T-helper 1 cell treated with Interleukin-12 subunit alpha and Interleukin-12 subunit beta and Interleukin-4 antibody, amounts not matched to agents 30 μg/mL and 1 μg/mL, for 36 hours (primary cell): ENCODE measurements at regions not wholly inside any gene's neighbourhood (a gene's known extent, or its start where the extent isn't known, plus 50 kb on each side); places are given as distances from the start of the nearest gene placed in this dataset.

Experiments used
- H3K27ac Mint-ChIP-seq: one replicate; pipeline ENCODE4 v1.8.0; 2021; ENCODE audit warnings: mild to moderate bottlenecking, mixed read lengths
- H3K27me3 Mint-ChIP-seq: one replicate; pipeline ENCODE4 v1.8.0; 2021; ENCODE audit warnings: low read depth, mixed read lengths
- H3K36me3 Mint-ChIP-seq: one replicate; pipeline ENCODE4 v1.8.0; 2021; ENCODE audit warnings: low read depth, mixed read lengths
- H3K4me1 Mint-ChIP-seq: one replicate; pipeline ENCODE4 v1.8.0; 2021; ENCODE audit warnings: low read depth, mixed read lengths
- H3K4me3 Mint-ChIP-seq: one replicate; pipeline ENCODE4 v1.8.0; 2021; ENCODE audit warnings: mild to moderate bottlenecking, moderate library complexity, mixed read lengths
- H3K9me3 Mint-ChIP-seq: one replicate; pipeline ENCODE4 v1.8.0; 2021; ENCODE audit warnings: mixed read lengths

DNA sequence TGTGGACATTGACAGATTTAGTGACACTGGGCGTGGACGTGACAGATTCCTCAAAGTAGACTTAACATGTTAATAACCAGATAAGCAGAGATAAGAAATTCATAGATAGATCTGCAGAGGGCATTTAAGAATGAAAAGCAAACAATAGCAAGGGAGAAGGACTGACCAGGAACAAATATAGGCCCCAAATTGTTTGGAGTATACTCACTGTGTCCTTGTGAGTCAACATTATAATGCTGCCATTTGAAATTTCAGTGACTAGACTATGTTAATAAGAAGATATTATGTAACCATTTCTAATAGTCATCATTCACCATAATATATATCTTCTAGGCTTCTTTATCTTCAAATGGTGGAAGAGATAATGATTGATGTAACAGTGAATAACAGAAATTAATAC, 78.1 kb upstream of the SLC38A11 start:
- Mint-ChIP-seq H3K27ac (no peak overlapping the region), H3K4me3 (no peak overlapping the region), H3K9me3 (no peaks in the 10 kb centered on the region), H3K36me3 (no peaks in the 10 kb centered on the region), H3K27me3 (no peaks in the 10 kb centered on the region), H3K4me1 (no peaks in the 10 kb centered on the region)

GRCh38 chr2:165032559-165032958, 77.2 kb upstream of the SLC38A11 start:
- H3K4me1 Mint-ChIP-seq, result no peaks in the 10 kb centered on the region
- H3K27me3 Mint-ChIP-seq, result no peaks in the 10 kb centered on the region
- H3K9me3 Mint-ChIP-seq, result no peaks in the 10 kb centered on the region
- no peak overlapping the region for H3K4me3 Mint-ChIP-seq
- H3K27ac Mint-ChIP-seq, result no peak overlapping the region
- no peaks in the 10 kb centered on the region for H3K36me3 Mint-ChIP-seq

- Mint-ChIP-seq H3K4me1 (no peaks in the 10 kb centered on the region), H3K27ac (no peak overlapping the region), H3K9me3 (no peaks in the 10 kb centered on the region), H3K4me3 (no peak overlapping the region), H3K27me3 (no peaks in the 10 kb centered on the region), H3K36me3 (no peaks in the 10 kb centered on the region)
Observed at GRCh38 chr2:165024199-165024598, 68.9 kb upstream of the SLC38A11 start.

DNA sequence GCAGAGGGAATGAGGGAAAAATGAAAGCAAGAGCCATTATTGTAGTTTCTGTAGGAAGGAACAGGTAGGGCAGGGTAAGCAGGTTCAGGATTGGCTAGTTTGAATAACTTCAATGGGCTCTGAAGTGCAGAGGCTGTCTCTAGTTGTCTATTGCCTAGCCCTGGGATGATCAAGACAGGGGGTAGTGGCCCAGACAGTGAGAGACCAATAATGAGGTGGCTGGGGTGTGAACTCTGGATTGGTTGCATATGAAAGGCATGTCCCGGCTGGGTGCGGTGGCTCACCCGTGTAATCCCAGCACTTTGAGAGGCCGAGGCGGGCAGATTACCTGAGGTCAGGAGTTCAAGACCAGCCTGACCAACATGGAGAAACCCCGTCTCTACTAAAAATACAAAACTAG, 67.5 kb upstream of the SLC38A11 start:
- H3K4me1 Mint-ChIP-seq, result no peaks in the 10 kb centered on the region
- H3K9me3 Mint-ChIP-seq, result no peaks in the 10 kb centered on the region
- H3K4me3 Mint-ChIP-seq, result no peak overlapping the region
- no peak overlapping the region for H3K27ac Mint-ChIP-seq
- no peaks in the 10 kb centered on the region for H3K27me3 Mint-ChIP-seq
- H3K36me3 Mint-ChIP-seq, result no peaks in the 10 kb centered on the region

GRCh38 chr2:165017966-165018596, 62.8 kb upstream of the SLC38A11 start:
- no peak overlapping the region for H3K4me3 Mint-ChIP-seq
- H3K9me3 Mint-ChIP-seq, result no peaks in the 10 kb centered on the region
- no peaks in the 10 kb centered on the region for H3K36me3 Mint-ChIP-seq
- no peak overlapping the region for H3K27ac Mint-ChIP-seq
- H3K27me3 Mint-ChIP-seq, result peaks cover 13% of the 10 kb centered on the region
- H3K4me1 Mint-ChIP-seq, result no peaks in the 10 kb centered on the region

DNA sequence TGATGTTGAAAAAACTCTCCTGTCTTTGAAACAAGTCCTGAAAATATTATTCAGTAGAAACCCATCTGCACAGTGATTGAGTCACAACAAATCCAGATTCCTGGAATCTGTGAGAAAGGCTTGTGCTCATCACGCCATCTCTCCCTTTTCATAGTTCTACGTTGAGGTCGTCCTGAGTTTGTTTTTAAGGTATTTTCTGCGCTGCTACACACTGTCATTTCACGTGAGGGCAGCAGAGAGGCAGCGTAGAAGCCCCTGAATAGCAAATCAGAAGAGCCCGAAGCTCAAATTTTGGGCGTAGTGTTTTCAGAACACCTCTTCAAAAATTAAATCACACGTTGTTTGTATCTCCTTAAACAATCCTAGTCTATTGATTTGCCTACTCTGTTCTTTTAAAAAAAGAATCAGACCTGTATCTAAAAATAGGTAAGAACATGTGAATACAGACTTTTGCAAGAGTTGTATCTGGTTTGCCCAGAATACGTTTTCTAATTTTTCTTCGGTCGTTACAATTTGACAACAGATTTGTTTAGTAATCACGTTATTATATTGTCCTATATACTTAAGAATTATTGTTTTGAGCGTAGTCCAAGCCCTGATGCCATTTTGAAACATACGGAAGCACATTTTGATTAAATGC, 61.6 kb upstream of the SLC38A11 start:
- Mint-ChIP-seq H3K27ac (no peak overlapping the region), H3K4me3 (no peak overlapping the region), H3K9me3 (no peaks in the 10 kb centered on the region), H3K27me3 (peaks cover 13% of the 10 kb centered on the region), H3K36me3 (no peaks in the 10 kb centered on the region), H3K4me1 (no peaks in the 10 kb centered on the region)

GRCh38 chr2:165015052-165015642, 59.8 kb upstream of the SLC38A11 start:
- Mint-ChIP-seq H3K36me3 (no peaks in the 10 kb centered on the region), H3K27ac (no peak overlapping the region)

DNA sequence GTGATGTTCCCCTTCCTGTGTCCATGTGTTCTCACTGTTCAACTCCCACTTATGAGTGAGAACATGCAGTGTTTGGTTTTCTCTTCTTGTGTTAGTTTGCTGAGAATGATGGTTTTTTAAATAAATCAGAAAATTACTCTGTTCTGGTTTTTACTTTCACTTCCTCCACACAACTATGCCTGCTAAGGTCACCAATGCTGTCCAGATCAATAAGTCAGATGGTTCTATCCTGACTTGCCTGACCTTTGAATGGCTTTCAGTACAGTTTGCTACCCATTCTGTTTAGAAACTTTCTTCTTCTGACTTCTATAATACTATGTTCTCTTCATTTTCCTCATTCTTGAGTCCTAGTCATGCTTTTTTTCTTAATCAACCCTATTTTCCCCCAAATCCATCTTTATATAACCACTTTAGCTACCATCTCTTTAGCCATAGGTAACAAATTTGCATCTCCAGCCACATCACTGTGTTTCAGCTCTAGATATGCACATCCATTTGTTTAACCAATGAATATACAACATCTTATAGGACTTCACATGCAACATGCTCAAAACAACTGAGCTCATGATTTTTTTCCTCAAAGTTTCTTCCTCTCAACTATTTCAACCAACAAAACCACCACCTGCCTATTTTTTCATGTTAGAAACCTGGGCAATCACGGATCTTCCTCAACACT, 58.8 kb upstream of the SLC38A11 start:
- H3K36me3 Mint-ChIP-seq, result no peaks in the 10 kb centered on the region
- H3K4me3 Mint-ChIP-seq, result no peak overlapping the region
- H3K9me3 Mint-ChIP-seq, result no peaks in the 10 kb centered on the region
- peak overlapping the region; percentile 17 for H3K27ac Mint-ChIP-seq
- H3K27me3 Mint-ChIP-seq, result peaks cover 13% of the 10 kb centered on the region
- H3K4me1 Mint-ChIP-seq, result no peaks in the 10 kb centered on the region

More at GRCh38 chr2:165015052-165015642, 59.8 kb upstream of the SLC38A11 start:
- H3K9me3 Mint-ChIP-seq, result no peaks in the 10 kb centered on the region
- no peak overlapping the region for H3K4me3 Mint-ChIP-seq
- no peaks in the 10 kb centered on the region for H3K4me1 Mint-ChIP-seq
- peaks cover 13% of the 10 kb centered on the region for H3K27me3 Mint-ChIP-seq

DNA sequence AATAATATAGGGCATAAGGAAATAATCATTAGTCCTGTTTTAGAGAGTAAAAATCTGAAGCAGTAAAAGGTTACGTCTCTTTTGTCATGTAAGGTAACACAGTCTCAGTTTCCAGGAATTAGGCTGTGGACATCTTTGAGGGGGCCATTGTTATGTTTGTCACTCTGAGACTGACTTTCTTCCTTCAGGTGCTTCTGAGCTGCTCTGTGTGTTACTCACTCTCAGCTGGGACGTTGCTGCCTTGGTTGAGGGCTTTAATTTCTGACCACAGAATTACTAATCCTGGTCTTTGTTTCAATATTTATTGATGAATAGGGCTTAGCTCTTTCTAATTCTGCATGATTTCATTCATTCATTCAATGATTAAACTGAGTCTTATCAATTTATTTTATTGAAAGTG, 55.9 kb upstream of the SLC38A11 start:
- no peaks in the 10 kb centered on the region for H3K9me3 Mint-ChIP-seq
- no peak overlapping the region for H3K27ac Mint-ChIP-seq
- H3K4me3 Mint-ChIP-seq, result no peak overlapping the region
- no peaks in the 10 kb centered on the region for H3K4me1 Mint-ChIP-seq
- H3K36me3 Mint-ChIP-seq, result no peaks in the 10 kb centered on the region
- H3K27me3 Mint-ChIP-seq, result peaks cover 17% of the 10 kb centered on the region

DNA sequence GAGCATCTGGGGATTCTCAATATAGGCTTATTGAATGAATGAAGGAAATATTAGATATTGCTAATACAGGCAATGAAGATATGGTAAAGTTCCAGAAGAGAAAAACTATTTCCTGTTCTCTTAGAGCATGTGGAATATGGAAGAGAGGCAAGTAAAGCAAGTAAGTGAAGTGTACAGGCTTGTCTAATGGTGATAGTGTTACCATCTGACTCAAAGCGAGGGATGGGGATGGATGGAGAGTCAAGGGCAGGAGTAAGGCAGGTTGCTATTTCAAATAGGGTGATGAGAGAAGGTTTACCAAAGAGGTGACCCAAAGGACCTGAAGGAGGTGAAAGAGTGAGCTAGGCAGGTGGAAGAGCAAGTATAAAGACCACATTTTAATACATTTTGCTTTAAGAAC, 55.2 kb upstream of the SLC38A11 start:
- no peaks in the 10 kb centered on the region for H3K4me1 Mint-ChIP-seq
- no peaks in the 10 kb centered on the region for H3K36me3 Mint-ChIP-seq
- H3K27me3 Mint-ChIP-seq, result peaks cover 17% of the 10 kb centered on the region
- H3K9me3 Mint-ChIP-seq, result no peaks in the 10 kb centered on the region
- no peak overlapping the region for H3K27ac Mint-ChIP-seq
- H3K4me3 Mint-ChIP-seq, result no peak overlapping the region

DNA sequence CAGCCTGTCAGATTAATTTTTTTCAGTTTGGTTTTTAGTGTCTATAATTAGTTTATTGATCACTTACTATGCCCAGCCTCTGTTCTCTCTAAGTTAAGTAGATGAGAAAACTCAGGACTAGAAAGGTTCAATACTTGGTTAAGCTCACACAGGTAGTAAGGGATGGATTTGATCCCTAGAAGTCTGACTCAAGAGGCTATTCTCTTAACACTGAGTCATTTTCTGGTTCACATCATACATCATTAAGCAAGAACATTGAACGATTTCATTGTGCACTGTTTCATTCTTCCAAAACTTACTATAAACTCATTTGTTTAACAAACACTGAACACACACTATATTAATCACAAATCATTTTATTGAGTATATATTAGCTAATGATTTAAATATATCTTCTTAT, 54.1 kb upstream of the SLC38A11 start:
- no peak overlapping the region for H3K27ac Mint-ChIP-seq
- H3K4me1 Mint-ChIP-seq, result no peaks in the 10 kb centered on the region
- H3K4me3 Mint-ChIP-seq, result no peak overlapping the region
- H3K27me3 Mint-ChIP-seq, result peaks cover 8% of the 10 kb centered on the region
- H3K36me3 Mint-ChIP-seq, result no peaks in the 10 kb centered on the region
- no peaks in the 10 kb centered on the region for H3K9me3 Mint-ChIP-seq

- H3K36me3 Mint-ChIP-seq, result no peaks in the 10 kb centered on the region
- H3K9me3 Mint-ChIP-seq, result no peaks in the 10 kb centered on the region
- H3K4me1 Mint-ChIP-seq, result no peaks in the 10 kb centered on the region
- peaks cover 4% of the 10 kb centered on the region for H3K27me3 Mint-ChIP-seq
- no peak overlapping the region for H3K4me3 Mint-ChIP-seq
- H3K27ac Mint-ChIP-seq, result no peak overlapping the region
Observed at GRCh38 chr2:165008730-165009315, 53.5 kb upstream of the SLC38A11 start.

DNA sequence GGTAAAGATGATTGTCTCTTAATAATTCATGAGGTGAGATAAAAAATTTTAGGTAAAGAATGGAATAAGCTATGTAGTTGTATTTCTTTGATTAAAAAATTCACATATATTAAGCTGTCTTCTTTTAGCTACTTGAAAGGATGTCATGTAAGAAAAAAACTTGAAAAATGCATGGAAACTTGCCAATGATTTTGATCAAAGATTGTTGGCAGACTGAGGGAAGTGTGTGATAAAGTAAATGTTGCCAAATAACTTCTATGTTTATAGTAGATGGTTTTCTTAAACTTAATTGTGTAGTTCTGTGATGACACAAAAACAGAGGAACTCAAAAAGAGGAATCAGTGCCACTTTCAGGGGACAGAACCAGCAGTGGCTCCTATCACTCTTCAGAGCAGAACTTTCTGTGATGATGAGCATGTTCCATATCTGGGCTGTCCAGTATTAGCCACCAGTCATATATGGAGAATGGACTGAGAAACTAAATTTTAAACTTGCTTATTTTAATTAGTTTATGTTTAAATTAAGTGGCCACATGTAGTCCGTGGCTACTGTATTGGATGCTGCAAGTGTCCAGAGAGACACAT, 51.9 kb upstream of the SLC38A11 start:
- H3K27me3 Mint-ChIP-seq, result peaks cover 4% of the 10 kb centered on the region
- no peaks in the 10 kb centered on the region for H3K9me3 Mint-ChIP-seq
- H3K4me3 Mint-ChIP-seq, result no peak overlapping the region
- H3K4me1 Mint-ChIP-seq, result no peaks in the 10 kb centered on the region
- H3K27ac Mint-ChIP-seq, result no peak overlapping the region
- no peaks in the 10 kb centered on the region for H3K36me3 Mint-ChIP-seq
